ENCODE measurements at regions not wholly inside any gene's neighbourhood (a gene's known extent, or its start where the extent isn't known, plus 50 kb on each side); places are given as distances from the start of the nearest gene placed in this dataset.

- TF ChIP-seq EZH2 (optimal IDR thresholded peaks at IDR 0.05; ENCODE audit: low read depth, low read length), result no peak
- TF ChIP-seq, protein P1, sequence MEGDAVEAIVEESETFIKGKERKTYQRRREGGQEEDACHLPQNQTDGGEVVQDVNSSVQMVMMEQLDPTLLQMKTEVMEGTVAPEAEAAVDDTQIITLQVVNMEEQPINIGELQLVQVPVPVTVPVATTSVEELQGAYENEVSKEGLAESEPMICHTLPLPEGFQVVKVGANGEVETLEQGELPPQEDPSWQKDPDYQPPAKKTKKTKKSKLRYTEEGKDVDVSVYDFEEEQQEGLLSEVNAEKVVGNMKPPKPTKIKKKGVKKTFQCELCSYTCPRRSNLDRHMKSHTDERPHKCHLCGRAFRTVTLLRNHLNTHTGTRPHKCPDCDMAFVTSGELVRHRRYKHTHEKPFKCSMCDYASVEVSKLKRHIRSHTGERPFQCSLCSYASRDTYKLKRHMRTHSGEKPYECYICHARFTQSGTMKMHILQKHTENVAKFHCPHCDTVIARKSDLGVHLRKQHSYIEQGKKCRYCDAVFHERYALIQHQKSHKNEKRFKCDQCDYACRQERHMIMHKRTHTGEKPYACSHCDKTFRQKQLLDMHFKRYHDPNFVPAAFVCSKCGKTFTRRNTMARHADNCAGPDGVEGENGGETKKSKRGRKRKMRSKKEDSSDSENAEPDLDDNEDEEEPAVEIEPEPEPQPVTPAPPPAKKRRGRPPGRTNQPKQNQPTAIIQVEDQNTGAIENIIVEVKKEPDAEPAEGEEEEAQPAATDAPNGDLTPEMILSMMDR (IDR thresholded peaks at IDR 0.05; ENCODE audit: low read length), result no peak
- H3K4me3 ChIP-seq (ENCODE audit: low read length), result no peak overlapping the region
- no peak for DNase-seq
Observed at GRCh38 chr6:141413196-141413595, 719.5 kb upstream of the GJE1 start.

DNA sequence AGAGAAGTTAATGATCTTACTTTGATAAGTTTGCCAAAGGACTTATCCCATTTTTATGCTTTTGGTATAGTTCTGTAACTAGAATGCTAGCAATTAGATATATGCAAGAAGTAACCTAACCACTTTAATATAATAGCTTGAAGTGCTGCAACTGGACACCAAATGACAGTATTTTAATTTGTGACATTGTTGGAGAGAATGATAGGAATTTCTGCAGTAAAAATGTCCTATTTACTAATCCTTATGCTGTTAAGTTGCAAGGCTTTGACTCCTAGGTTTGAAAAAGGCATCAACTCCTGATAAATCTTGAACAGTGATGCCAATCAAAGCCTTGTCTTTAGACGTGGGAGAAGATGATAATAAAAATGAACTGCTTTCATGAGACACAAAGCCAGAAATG, 726.0 kb upstream of the GJE1 start:
- Histone ChIP-seq H3K36me3 (replicated peaks; ENCODE audit: insufficient read depth, low read length) (no peaks in the 10 kb centered on the region), H3K9me2 (replicated peaks; ENCODE audit: insufficient read depth, low read length) (no peaks in the 10 kb centered on the region), H2AFZ (ENCODE audit: low read length) (no peak overlapping the region), H3K4me3 (ENCODE audit: low read length) (no peak overlapping the region), H3K9ac (ENCODE audit: low read length) (no peak overlapping the region), H3K9me3 (replicated peaks; ENCODE audit: insufficient read depth, low read length) (no peaks in the 10 kb centered on the region), H3K4me2 (ENCODE audit: low read depth, low read length) (no peak overlapping the region), H4K20me1 (ENCODE audit: insufficient read depth, low read length) (no peaks in the 10 kb centered on the region), H3K79me2 (ENCODE audit: low read length) (no peaks in the 10 kb centered on the region), H3K27me3 (replicated peaks; ENCODE audit: insufficient read depth, low read length) (no peaks in the 10 kb centered on the region), H3F3A (ENCODE audit: insufficient read depth, low read length) (no peaks in the 10 kb centered on the region), H3K4me1 (ENCODE audit: low read length) (no peaks in the 10 kb centered on the region), H3K27ac (ENCODE audit: low read length) (no peak overlapping the region)
- no peak for DNase-seq
- no peak for TF ChIP-seq EZH2 (optimal IDR thresholded peaks at IDR 0.05; ENCODE audit: low read depth, low read length)
- TF ChIP-seq, protein P1 (IDR thresholded peaks at IDR 0.05; ENCODE audit: low read length), result no peak
- no peak for TF ChIP-seq EZH2phosphoT487 (IDR thresholded peaks at IDR 0.05; ENCODE audit: low read length)

More at GRCh38 chr6:141413196-141413595, 719.5 kb upstream of the GJE1 start:
- Histone ChIP-seq H3K79me2 (ENCODE audit: low read length) (no peaks in the 10 kb centered on the region), H3K9ac (ENCODE audit: low read length) (no peak overlapping the region), H3K36me3 (replicated peaks; ENCODE audit: insufficient read depth, low read length) (no peaks in the 10 kb centered on the region), H3F3A (ENCODE audit: insufficient read depth, low read length) (no peaks in the 10 kb centered on the region), H3K9me3 (replicated peaks; ENCODE audit: insufficient read depth, low read length) (no peaks in the 10 kb centered on the region), H3K4me1 (ENCODE audit: low read length) (no peaks in the 10 kb centered on the region), H3K27ac (ENCODE audit: low read length) (no peak overlapping the region), H2AFZ (ENCODE audit: low read length) (no peak overlapping the region), H3K4me2 (ENCODE audit: low read depth, low read length) (no peak overlapping the region), H3K9me2 (replicated peaks; ENCODE audit: insufficient read depth, low read length) (no peaks in the 10 kb centered on the region), H4K20me1 (ENCODE audit: insufficient read depth, low read length) (no peaks in the 10 kb centered on the region), H3K27me3 (replicated peaks; ENCODE audit: insufficient read depth, low read length) (no peaks in the 10 kb centered on the region)

DNA sequence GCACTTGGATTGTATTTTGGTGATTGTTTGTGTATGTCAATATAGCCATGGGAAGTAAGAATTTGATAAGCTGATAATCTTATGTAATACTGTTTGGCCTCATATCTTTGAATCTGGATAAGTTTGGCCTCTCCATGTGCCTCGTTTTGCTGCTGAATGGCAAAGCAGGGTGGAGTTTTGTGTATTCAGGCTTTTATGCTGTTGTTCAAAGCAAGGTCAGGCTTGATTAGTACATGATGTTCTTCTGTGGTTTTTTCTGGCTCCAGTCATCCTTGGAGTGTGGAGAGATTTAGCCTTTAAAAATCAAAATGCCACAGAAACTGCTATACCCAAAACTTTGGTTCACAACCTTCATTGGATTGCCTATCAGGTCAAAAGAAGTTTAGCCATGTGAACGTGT, 728.9 kb upstream of the GJE1 start:
- Histone ChIP-seq H3K27me3 (replicated peaks; ENCODE audit: insufficient read depth, low read length) (no peaks in the 10 kb centered on the region), H3K79me2 (ENCODE audit: low read length) (no peaks in the 10 kb centered on the region), H4K20me1 (ENCODE audit: insufficient read depth, low read length) (no peaks in the 10 kb centered on the region), H3K9me3 (replicated peaks; ENCODE audit: insufficient read depth, low read length) (no peaks in the 10 kb centered on the region), H3K9me2 (replicated peaks; ENCODE audit: insufficient read depth, low read length) (no peaks in the 10 kb centered on the region), H3K4me2 (ENCODE audit: low read depth, low read length) (no peak overlapping the region), H3F3A (ENCODE audit: insufficient read depth, low read length) (no peaks in the 10 kb centered on the region), H3K27ac (ENCODE audit: low read length) (no peak overlapping the region), H2AFZ (ENCODE audit: low read length) (no peak overlapping the region), H3K4me1 (ENCODE audit: low read length) (no peaks in the 10 kb centered on the region), H3K36me3 (replicated peaks; ENCODE audit: insufficient read depth, low read length) (no peaks in the 10 kb centered on the region), H3K9ac (ENCODE audit: low read length) (no peak overlapping the region), H3K4me3 (ENCODE audit: low read length) (no peak overlapping the region)
- TF ChIP-seq, protein P1 (IDR thresholded peaks at IDR 0.05; ENCODE audit: low read length), result no peak
- TF ChIP-seq EZH2phosphoT487 (IDR thresholded peaks at IDR 0.05; ENCODE audit: low read length) (no peak), EZH2 (optimal IDR thresholded peaks at IDR 0.05; ENCODE audit: low read depth, low read length) (no peak)
- DNase-seq, result no peak
